OCI-LY1 (cell line): ENCODE measurements at regions not wholly inside any gene's neighbourhood (a gene's known extent, or its start where the extent isn't known, plus 50 kb on each side); places are given as distances from the start of the nearest gene placed in this dataset.

Experiments
- H2AFZ ChIP-seq: fragments of 200-600 bp; sonication (generic), shearing (Covaris generic); 2 replicates; pipeline ENCODE4 v1.6.0; 2014; ENCODE audit warnings: antibody characterized with exemption, mild to moderate bottlenecking, low read length
- H3F3A ChIP-seq: fragments of 200-600 bp; sonication (generic), shearing (Covaris generic); 2 replicates; pipeline ENCODE4 v1.6.0; 2014; ENCODE audit warnings: mild to moderate bottlenecking, antibody characterized with exemption, low read length, moderate library complexity; ENCODE audit not compliant: insufficient read depth
- H3K27ac ChIP-seq: fragments of 200-600 bp; sonication (generic); 2 replicates; pipeline ENCODE4 v1.5.1; 2014; ENCODE audit warnings: low read length, mixed run types, mild to moderate bottlenecking, low read depth; ENCODE audit not compliant: poor library complexity, severe bottlenecking
- H3K27me3 ChIP-seq: fragments of 200-600 bp; sonication (generic); 2 replicates; pipeline ENCODE4 v1.6.0; 2014; ENCODE audit warnings: antibody characterized with exemption, mild to moderate bottlenecking, low read length, moderate library complexity; ENCODE audit not compliant: insufficient read depth
- H3K36me3 ChIP-seq: fragments of 200-600 bp; sonication (generic); 2 replicates; pipeline ENCODE4 v1.6.1; 2014; ENCODE audit warnings: mild to moderate bottlenecking, antibody characterized with exemption, low read length, moderate library complexity, mixed read lengths; ENCODE audit not compliant: insufficient read depth
- H3K4me1 ChIP-seq: fragments of 200-600 bp; sonication (generic); 2 replicates; pipeline ENCODE4 v1.5.1; 2014; ENCODE audit warnings: mild to moderate bottlenecking, low read length, moderate library complexity; ENCODE audit not compliant: insufficient read depth, severe bottlenecking
- H3K4me2 ChIP-seq: fragments of 200-600 bp; sonication (generic), shearing (Covaris generic); 2 replicates; pipeline ENCODE4 v1.6.1; 2014; ENCODE audit warnings: low read length
- H3K4me3 ChIP-seq: fragments of 200-600 bp; sonication (generic); 2 replicates; pipeline ENCODE4 v1.5.1; 2014; ENCODE audit warnings: low read length, low read depth, mild to moderate bottlenecking, mixed read lengths; ENCODE audit not compliant: poor library complexity, severe bottlenecking
- H3K79me2 ChIP-seq: fragments of 200-600 bp; shearing (Covaris generic); 2 replicates; pipeline ENCODE4 v1.6.1; 2016; ENCODE audit warnings: mixed run types, low read length, mixed read lengths; ENCODE audit not compliant: insufficient read depth
- H3K9ac ChIP-seq: fragments of 200-600 bp; sonication (generic), shearing (Covaris generic); 2 replicates; pipeline ENCODE4 v1.6.1; 2014; ENCODE audit warnings: mild to moderate bottlenecking, low read length, mixed read lengths
- H3K9me2 ChIP-seq: fragments of 200-600 bp; sonication (generic), shearing (Covaris generic); 2 replicates; pipeline ENCODE4 v1.6.1; 2014; ENCODE audit warnings: low read depth, mild to moderate bottlenecking, low read length, mixed read lengths
- H3K9me3 ChIP-seq: fragments of 200-600 bp; shearing (Covaris generic); 2 replicates; pipeline ENCODE4 v1.6.1; 2014; ENCODE audit warnings: low read length, mixed read lengths
- H4K20me1 ChIP-seq: fragments of 200-600 bp; sonication (generic), shearing (Covaris generic); 2 replicates; pipeline ENCODE4 v1.6.0; 2016; ENCODE audit warnings: mild to moderate bottlenecking, low read length; ENCODE audit not compliant: insufficient read depth
- CTCF ChIP-seq: fragments of 200-600 bp; sonication (generic), shearing (Covaris generic); IDR thresholded peaks from 2 replicates; pipeline ENCODE4 v1.5.1; 2017; ENCODE audit warnings: mild to moderate bottlenecking, antibody characterized with exemption, low read length, moderate library complexity, mixed read lengths
- EZH2 ChIP-seq: fragments of 200-600 bp; sonication (generic), shearing (Covaris generic); IDR thresholded peaks from 2 replicates; pipeline ENCODE4 v1.8.0; 2017; ENCODE audit warnings: borderline replicate concordance, mixed run types, mild to moderate bottlenecking, antibody characterized with exemption, low read length, moderate library complexity, mixed read lengths

GRCh38 chr2:236733156-236733555 is 163.5 kb downstream of the ACKR3 start:
- no peaks in the 10 kb centered on the region for H3K4me1 ChIP-seq
- H4K20me1 ChIP-seq, result no peaks in the 10 kb centered on the region
- H3K9me3 ChIP-seq, result no peaks in the 10 kb centered on the region
- H3K4me3 ChIP-seq, result no peak overlapping the region
- no peaks in the 10 kb centered on the region for H3K9me2 ChIP-seq
- no peaks in the 10 kb centered on the region for H3K27me3 ChIP-seq
- no peaks in the 10 kb centered on the region for H3K36me3 ChIP-seq
- no peak overlapping the region for H3K4me2 ChIP-seq
- H3K27ac ChIP-seq, result no peak overlapping the region
- H3F3A ChIP-seq, result no peaks in the 10 kb centered on the region
- no peak for TF ChIP-seq EZH2
- no peak for TF ChIP-seq CTCF
- no peaks in the 10 kb centered on the region for H3K79me2 ChIP-seq
- H3K9ac ChIP-seq, result no peak overlapping the region
- no peak overlapping the region for H2AFZ ChIP-seq

GRCh38 chr2:236735825-236736238 is 166.2 kb downstream of the ACKR3 start:
- Histone ChIP-seq H3K79me2 (no peaks in the 10 kb centered on the region), H3K27me3 (no peaks in the 10 kb centered on the region), H3K9ac (no peak overlapping the region), H3K9me3 (no peaks in the 10 kb centered on the region), H4K20me1 (no peaks in the 10 kb centered on the region), H2AFZ (no peak overlapping the region), H3K9me2 (no peaks in the 10 kb centered on the region), H3K36me3 (no peaks in the 10 kb centered on the region), H3K27ac (no peak overlapping the region), H3K4me2 (no peak overlapping the region), H3K4me1 (no peaks in the 10 kb centered on the region), H3F3A (no peaks in the 10 kb centered on the region), H3K4me3 (no peak overlapping the region)
- TF ChIP-seq CTCF, result no peak
- no peak for TF ChIP-seq EZH2

GRCh38 chr2:236738030-236738429 is 168.4 kb downstream of the ACKR3 start:
- H3K9ac ChIP-seq, result no peak overlapping the region
- H3K36me3 ChIP-seq, result no peaks in the 10 kb centered on the region
- no peaks in the 10 kb centered on the region for H3K79me2 ChIP-seq
- H3K27ac ChIP-seq, result no peak overlapping the region
- TF ChIP-seq EZH2 (no peak), CTCF (no peak)
- no peak overlapping the region for H3K4me3 ChIP-seq
- no peaks in the 10 kb centered on the region for H3F3A ChIP-seq
- no peaks in the 10 kb centered on the region for H3K27me3 ChIP-seq
- no peaks in the 10 kb centered on the region for H3K4me1 ChIP-seq
- no peaks in the 10 kb centered on the region for H3K9me2 ChIP-seq
- no peak overlapping the region for H2AFZ ChIP-seq
- no peak overlapping the region for H3K4me2 ChIP-seq
- H4K20me1 ChIP-seq, result no peaks in the 10 kb centered on the region
- H3K9me3 ChIP-seq, result no peaks in the 10 kb centered on the region
